B cell (primary cell): ENCODE measurements at regions not wholly inside any gene's neighbourhood (a gene's known extent, or its start where the extent isn't known, plus 50 kb on each side); places are given as distances from the start of the nearest gene placed in this dataset.

Experiments used
- CTCF ChIP-seq: fragments of 200-600 bp; IDR thresholded peaks from one replicate; pipeline ENCODE4 v1.8.0; 2022; ENCODE audit warnings: antibody characterized with exemption, mild to moderate bottlenecking
- EZH2 ChIP-seq: IDR thresholded peaks from 2 replicates; pipeline ENCODE4 v1.6.1; 2012; ENCODE audit warnings: borderline replicate concordance, low read depth, mild to moderate bottlenecking, moderate library complexity, low read length; ENCODE audit not compliant: insufficient read depth, poor library complexity, severe bottlenecking

- TF ChIP-seq CTCF = no peak
- no peak for TF ChIP-seq EZH2
Observed at GRCh38 chr3:185988816-185989175, 51.0 kb upstream of the TRA2B start.
